ENCODE measurements at regions not wholly inside any gene's neighbourhood (a gene's known extent, or its start where the extent isn't known, plus 50 kb on each side); places are given as distances from the start of the nearest gene placed in this dataset.

DNA sequence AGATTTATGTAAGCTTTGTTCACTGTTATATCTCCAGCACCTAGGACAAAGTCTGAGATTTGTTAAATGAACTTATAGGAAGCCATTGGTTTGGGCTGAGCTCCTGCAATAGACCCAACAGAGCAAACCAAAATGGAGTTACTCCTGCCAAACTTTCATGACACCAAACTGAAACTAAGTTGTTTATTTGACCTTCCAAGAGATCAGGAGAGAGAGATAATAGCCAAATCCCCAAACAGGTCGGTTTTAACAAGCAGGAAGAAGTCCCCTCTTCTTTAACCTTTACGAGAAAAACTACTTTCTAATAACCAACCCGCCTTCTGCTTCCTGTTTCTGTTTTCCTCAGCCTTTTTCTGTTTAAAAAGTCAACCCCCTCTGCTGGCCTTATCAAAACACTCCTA, 54.9 kb upstream of the ATP12A start:
- no peak for TF ChIP-seq POLR2A (IDR thresholded peaks at IDR 0.05)
- no peak for TF ChIP-seq CTCF (IDR thresholded peaks at IDR 0.05)
